ENCODE measurements at regions not wholly inside any gene's neighbourhood (a gene's known extent, or its start where the extent isn't known, plus 50 kb on each side); places are given as distances from the start of the nearest gene placed in this dataset.
"Not testable (repeated sequence)": the region's sequence is repeated elsewhere in the genome, so short reads cannot be mapped to it uniquely, and the experiment has no call there.

GRCh38 chr10:117460846-117461765 lies 81.4 kb upstream of the EMX2 start:
- in situ Hi-C loops (cut with HindIII; ENCODE audit: low sequenced_read_pairs), result no loop called here

GRCh38 chr10:117458571-117458970 lies 83.3 kb upstream of the PDZD8 start:
- in situ Hi-C loops (cut with HindIII; ENCODE audit: low sequenced_read_pairs), result no loop called here

- in situ Hi-C loops (cut with HindIII; ENCODE audit: low sequenced_read_pairs), result no loop called here
Observed at GRCh38 chr10:117457932-117458331, 82.7 kb upstream of the PDZD8 start.

GRCh38 chr10:117457071-117457810 lies 82.0 kb upstream of the PDZD8 start:
- in situ Hi-C loops (cut with HindIII; ENCODE audit: low sequenced_read_pairs), result no loop called here

- in situ Hi-C loops (cut with HindIII; ENCODE audit: low sequenced_read_pairs), result no loop called here
Observed at GRCh38 chr10:117455346-117455745, 80.1 kb upstream of the PDZD8 start.

- in situ Hi-C loops (cut with HindIII; ENCODE audit: low sequenced_read_pairs), result no loop called here
Observed at GRCh38 chr10:117454502-117454901, 79.3 kb upstream of the PDZD8 start.

- in situ Hi-C loops (cut with HindIII; ENCODE audit: low sequenced_read_pairs), result not testable (repeated sequence)
Observed at GRCh38 chr10:117453484-117453883, 78.2 kb upstream of the PDZD8 start.

- in situ Hi-C loops (cut with HindIII; ENCODE audit: low sequenced_read_pairs), result no loop called here
Observed at GRCh38 chr10:117450940-117451339, 75.7 kb upstream of the PDZD8 start.

GRCh38 chr10:117449636-117450035 lies 74.4 kb upstream of the PDZD8 start:
- in situ Hi-C loops (cut with HindIII; ENCODE audit: low sequenced_read_pairs), result no loop called here

- in situ Hi-C loops (cut with HindIII; ENCODE audit: low sequenced_read_pairs), result no loop called here
Observed at GRCh38 chr10:117448802-117449201, 73.6 kb upstream of the PDZD8 start.

- in situ Hi-C loops (cut with HindIII; ENCODE audit: low sequenced_read_pairs), result no loop called here
Observed at GRCh38 chr10:117445992-117446391, 70.8 kb upstream of the PDZD8 start.

- in situ Hi-C loops (cut with HindIII; ENCODE audit: low sequenced_read_pairs), result no loop called here
Observed at GRCh38 chr10:117444497-117445040, 69.3 kb upstream of the PDZD8 start.

GRCh38 chr10:117443686-117444041 lies 68.4 kb upstream of the PDZD8 start:
- in situ Hi-C loops (cut with HindIII; ENCODE audit: low sequenced_read_pairs), result no loop called here

GRCh38 chr10:117442944-117443685 lies 67.9 kb upstream of the PDZD8 start:
- in situ Hi-C loops (cut with HindIII; ENCODE audit: low sequenced_read_pairs), result no loop called here

- in situ Hi-C loops (cut with HindIII; ENCODE audit: low sequenced_read_pairs), result no loop called here
Observed at GRCh38 chr10:117442521-117442920, 67.3 kb upstream of the PDZD8 start.

GRCh38 chr10:117441812-117442443 lies 66.7 kb upstream of the PDZD8 start:
- in situ Hi-C loops (cut with HindIII; ENCODE audit: low sequenced_read_pairs), result no loop called here

- in situ Hi-C loops (cut with HindIII; ENCODE audit: low sequenced_read_pairs), result no loop called here
Observed at GRCh38 chr10:117441361-117441760, 66.1 kb upstream of the PDZD8 start.

- in situ Hi-C loops (cut with HindIII; ENCODE audit: low sequenced_read_pairs), result no loop called here
Observed at GRCh38 chr10:117439243-117439912, 64.1 kb upstream of the PDZD8 start.

- in situ Hi-C loops (cut with HindIII; ENCODE audit: low sequenced_read_pairs), result no loop called here
Observed at GRCh38 chr10:117432866-117433265, 57.6 kb upstream of the PDZD8 start.

- in situ Hi-C loops (cut with HindIII; ENCODE audit: low sequenced_read_pairs), result no loop called here
Observed at GRCh38 chr10:117431160-117431559, 55.9 kb upstream of the PDZD8 start.
